Parathyroid adenoma (tissue), 2 donors: ENCODE measurements at regions not wholly inside any gene's neighbourhood (a gene's known extent, or its start where the extent isn't known, plus 50 kb on each side); places are given as distances from the start of the nearest gene placed in this dataset.

ENCODE experiments used
- H2AFZ ChIP-seq: fragments of 300-600 bp; sonication (generic); one replicate; pipeline ENCODE4 v1.7.0; 2017; ENCODE audit warnings: antibody characterized with exemption, mild to moderate bottlenecking
- H3K27ac ChIP-seq: fragments of 300-600 bp; sonication (generic); one replicate; pipeline ENCODE4 v1.7.0; 2017
- H3K27me3 ChIP-seq: fragments of 300-600 bp; sonication (generic); one replicate; pipeline ENCODE4 v1.7.0; 2017; ENCODE audit warnings: low read length; ENCODE audit not compliant: control insufficient read depth, insufficient read depth
- H3K36me3 ChIP-seq: fragments of 300-600 bp; sonication (generic); one replicate; pipeline ENCODE4 v1.7.0; 2017; ENCODE audit warnings: low read length; ENCODE audit not compliant: control insufficient read depth, insufficient read depth
- H3K4me1 ChIP-seq: fragments of 300-600 bp; sonication (generic); one replicate; pipeline ENCODE4 v1.7.0; 2017; ENCODE audit warnings: control low read depth
- H3K4me2 ChIP-seq: fragments of 300-600 bp; sonication (generic); one replicate; pipeline ENCODE4 v1.7.0; 2017; ENCODE audit warnings: low read length
- H3K4me3 ChIP-seq: fragments of 300-600 bp; sonication (generic); one replicate; pipeline ENCODE4 v1.7.0; 2017; ENCODE audit warnings: low read depth, low read length
- H3K79me2 ChIP-seq: fragments of 300-600 bp; sonication (generic); one replicate; pipeline ENCODE4 v1.7.0; 2017; ENCODE audit warnings: control low read depth
- H3K9ac ChIP-seq: fragments of 300-600 bp; sonication (generic); one replicate; pipeline ENCODE4 v1.7.0; 2017; ENCODE audit warnings: mild to moderate bottlenecking
- H3K9me3 ChIP-seq: fragments of 300-600 bp; sonication (generic); one replicate; pipeline ENCODE4 v1.7.0; 2017; ENCODE audit warnings: low read length; ENCODE audit not compliant: control insufficient read depth
- CTCF ChIP-seq: fragments of 300-600 bp; sonication (generic); IDR thresholded peaks from one replicate; pipeline ENCODE4 v1.7.0; 2017; ENCODE audit warnings: antibody characterized with exemption, mild to moderate bottlenecking
- donor health status: primary hyperparathyroidism.

GRCh38 chr5:13227513-13227912, 717.0 kb downstream of the DNAH5 start:
- TF ChIP-seq CTCF = no peak
- H3K79me2 ChIP-seq = no peaks in the 10 kb centered on the region
- H3K9me3 ChIP-seq = no peaks in the 10 kb centered on the region
- no peaks in the 10 kb centered on the region for H3K27me3 ChIP-seq
- no peak overlapping the region for H3K4me2 ChIP-seq
- no peaks in the 10 kb centered on the region for H3K4me1 ChIP-seq
- no peak overlapping the region for H3K9ac ChIP-seq
- no peaks in the 10 kb centered on the region for H3K36me3 ChIP-seq
- no peak overlapping the region for H3K27ac ChIP-seq
- H2AFZ ChIP-seq = no peak overlapping the region
- H3K4me3 ChIP-seq = no peak overlapping the region

- no peak overlapping the region for H3K4me2 ChIP-seq
- no peak overlapping the region for H3K4me3 ChIP-seq
- no peak for TF ChIP-seq CTCF
- no peaks in the 10 kb centered on the region for H3K36me3 ChIP-seq
- H3K79me2 ChIP-seq = no peaks in the 10 kb centered on the region
- H3K4me1 ChIP-seq = no peaks in the 10 kb centered on the region
- no peak overlapping the region for H3K27ac ChIP-seq
- H3K9me3 ChIP-seq = no peaks in the 10 kb centered on the region
- no peaks in the 10 kb centered on the region for H3K27me3 ChIP-seq
- no peak overlapping the region for H2AFZ ChIP-seq
- H3K9ac ChIP-seq = no peak overlapping the region
Observed at GRCh38 chr5:13218518-13218917, 726.0 kb downstream of the DNAH5 start.

GRCh38 chr5:13217636-13218035, 726.9 kb downstream of the DNAH5 start:
- no peak overlapping the region for H2AFZ ChIP-seq
- no peaks in the 10 kb centered on the region for H3K27me3 ChIP-seq
- no peaks in the 10 kb centered on the region for H3K79me2 ChIP-seq
- H3K27ac ChIP-seq = no peak overlapping the region
- no peaks in the 10 kb centered on the region for H3K4me1 ChIP-seq
- no peak for TF ChIP-seq CTCF
- no peaks in the 10 kb centered on the region for H3K9me3 ChIP-seq
- no peak overlapping the region for H3K4me3 ChIP-seq
- no peak overlapping the region for H3K4me2 ChIP-seq
- no peak overlapping the region for H3K9ac ChIP-seq
- no peaks in the 10 kb centered on the region for H3K36me3 ChIP-seq

- Histone ChIP-seq H3K4me3 (no peak overlapping the region), H3K27me3 (no peaks in the 10 kb centered on the region), H3K4me2 (no peak overlapping the region), H2AFZ (no peak overlapping the region), H3K4me1 (no peaks in the 10 kb centered on the region), H3K9me3 (no peaks in the 10 kb centered on the region), H3K9ac (no peak overlapping the region), H3K79me2 (no peaks in the 10 kb centered on the region), H3K36me3 (no peaks in the 10 kb centered on the region), H3K27ac (no peak overlapping the region)
- TF ChIP-seq CTCF = no peak
Observed at GRCh38 chr5:13215806-13216205, 728.7 kb downstream of the DNAH5 start.

- H3K9me3 ChIP-seq = no peaks in the 10 kb centered on the region
Observed at GRCh38 chr5:13215370-13215769, 729.1 kb downstream of the DNAH5 start.

More at GRCh38 chr5:13215370-13215769, 729.1 kb downstream of the DNAH5 start:
- Histone ChIP-seq H3K9ac (no peak overlapping the region), H3K27ac (no peak overlapping the region), H3K79me2 (no peaks in the 10 kb centered on the region), H3K4me3 (no peak overlapping the region), H3K36me3 (no peaks in the 10 kb centered on the region), H2AFZ (no peak overlapping the region), H3K4me1 (no peaks in the 10 kb centered on the region), H3K27me3 (no peaks in the 10 kb centered on the region), H3K4me2 (no peak overlapping the region)
- TF ChIP-seq CTCF = no peak
